Hippocampal formation (tissue), 2 donors: ENCODE measurements at regions not wholly inside any gene's neighbourhood (a gene's known extent, or its start where the extent isn't known, plus 50 kb on each side); places are given as distances from the start of the nearest gene placed in this dataset.

Experiments
- DNase-seq, 2 donors: peaks; one replicate each; lab custom pipeline; 2025; lab: John Stamatoyannopoulos, UW

GRCh38 chr15:45743426-45744235 is 108.8 kb downstream of the SQOR start:
- DNase-seq = no peak

DNA sequence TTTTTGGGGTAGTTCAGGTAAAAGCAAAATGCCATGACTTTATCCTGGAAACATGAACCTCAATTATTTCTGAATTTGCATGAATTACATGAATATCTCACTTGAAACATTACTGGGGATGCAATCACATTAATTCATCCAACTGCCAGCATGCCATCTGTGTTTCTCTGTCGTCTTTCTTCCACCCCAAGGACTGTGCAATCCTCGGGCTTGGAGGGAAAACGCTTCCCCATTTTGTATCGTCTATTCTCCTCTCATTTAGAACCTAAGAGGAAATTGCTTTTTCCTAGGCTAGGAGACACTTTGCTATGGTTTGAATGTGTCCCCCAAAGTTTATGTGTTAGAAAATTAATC is 109.4 kb downstream of the SQOR start:
- no peak for DNase-seq

- DNase-seq = no peak
Measured at GRCh38 chr15:45747426-45747825, 112.6 kb downstream of the SQOR start.

DNA sequence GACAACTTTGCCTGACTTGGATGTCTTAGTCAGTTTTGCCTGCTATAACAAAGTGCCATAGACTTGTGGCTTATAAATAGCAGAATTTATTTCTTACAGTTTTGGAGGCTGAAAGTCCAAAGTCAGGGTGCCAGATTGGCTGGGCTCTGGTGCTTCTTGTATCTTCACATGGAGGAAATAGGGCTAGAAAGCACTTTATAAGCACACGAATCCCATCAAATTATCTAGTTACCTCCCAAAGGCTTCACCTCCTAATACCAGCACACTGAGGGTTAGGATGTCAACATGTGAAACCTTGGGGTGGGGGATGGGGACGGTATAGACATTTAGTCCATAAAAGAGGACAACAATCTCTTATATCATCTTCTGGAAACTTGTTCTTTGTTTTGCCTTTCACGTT is 116.8 kb downstream of the SQOR start:
- no peak for DNase-seq

DNA sequence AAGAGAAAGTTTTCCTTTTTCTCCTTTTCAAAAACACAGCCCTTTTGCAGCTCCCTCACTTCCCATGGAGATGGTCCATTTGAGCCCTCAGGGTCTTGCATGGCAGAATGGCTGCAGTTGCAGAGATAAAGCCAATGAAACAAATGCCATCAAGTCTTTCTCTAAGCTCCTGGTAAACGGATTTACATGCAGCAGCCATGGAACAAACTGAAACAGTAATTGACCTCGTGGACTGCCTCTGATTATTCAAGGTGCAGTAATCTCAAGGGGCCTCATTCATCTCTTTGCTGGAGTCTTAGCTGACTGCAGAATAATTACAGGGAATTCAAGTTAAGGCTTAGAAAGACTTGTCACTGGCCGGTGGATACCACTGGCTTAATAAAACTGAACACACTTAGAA is 125.1 kb downstream of the SQOR start:
- no peak for DNase-seq

DNA sequence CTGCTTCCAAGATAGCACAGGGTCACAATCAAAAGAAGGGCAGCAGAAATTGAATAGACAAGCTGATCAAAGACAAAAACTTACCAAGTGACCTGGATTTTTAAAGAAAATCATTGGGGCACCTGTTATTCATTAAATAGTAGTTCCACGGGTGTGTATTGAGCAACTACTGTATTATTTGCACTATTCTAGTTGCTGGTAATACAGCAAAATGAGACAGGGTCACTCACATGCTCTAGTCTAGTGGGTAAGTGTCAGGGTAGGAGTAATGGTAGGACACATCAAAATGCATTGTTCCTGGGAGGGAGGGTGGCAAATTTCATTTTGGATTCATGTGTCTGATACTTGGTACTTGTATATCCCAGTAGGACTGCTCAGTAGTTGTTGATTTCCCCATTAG is 127.9 kb downstream of the SQOR start:
- no peak for DNase-seq

DNA sequence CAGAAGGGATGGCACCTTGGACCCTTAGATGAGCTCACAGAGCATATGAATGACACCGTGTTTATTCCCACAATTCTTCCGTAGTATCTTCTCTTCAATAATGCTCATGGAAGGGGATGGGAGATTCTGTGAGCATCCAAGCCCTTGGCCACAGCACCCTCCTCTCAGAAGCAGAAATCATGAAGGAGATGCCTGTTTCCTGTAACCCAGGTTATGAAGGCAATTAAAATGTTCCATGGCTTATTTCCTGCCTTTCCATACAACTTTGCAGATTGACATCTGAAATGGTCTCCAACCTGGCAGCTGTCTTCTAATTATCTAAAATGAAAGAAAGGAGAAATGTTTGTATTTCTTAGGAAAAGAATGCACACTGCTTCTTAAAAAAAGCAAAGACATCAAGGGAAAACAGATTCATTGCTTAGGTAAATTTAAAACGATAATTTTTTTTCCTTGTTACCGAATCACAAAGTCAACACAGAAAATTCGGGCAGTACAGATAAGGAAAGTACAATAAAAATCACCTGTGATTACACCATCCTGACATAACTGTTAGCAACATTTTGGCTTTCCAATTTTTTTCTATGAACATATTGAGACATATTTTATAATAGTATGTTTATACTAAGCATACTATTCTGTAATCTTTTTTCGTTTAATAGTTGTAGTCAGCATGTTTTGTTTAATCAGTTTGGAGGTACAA is 128.5 kb downstream of the SQOR start:
- DNase-seq = no peak

- no peak for DNase-seq
Measured at GRCh38 chr15:45773149-45773548, 138.3 kb downstream of the SQOR start.

DNA sequence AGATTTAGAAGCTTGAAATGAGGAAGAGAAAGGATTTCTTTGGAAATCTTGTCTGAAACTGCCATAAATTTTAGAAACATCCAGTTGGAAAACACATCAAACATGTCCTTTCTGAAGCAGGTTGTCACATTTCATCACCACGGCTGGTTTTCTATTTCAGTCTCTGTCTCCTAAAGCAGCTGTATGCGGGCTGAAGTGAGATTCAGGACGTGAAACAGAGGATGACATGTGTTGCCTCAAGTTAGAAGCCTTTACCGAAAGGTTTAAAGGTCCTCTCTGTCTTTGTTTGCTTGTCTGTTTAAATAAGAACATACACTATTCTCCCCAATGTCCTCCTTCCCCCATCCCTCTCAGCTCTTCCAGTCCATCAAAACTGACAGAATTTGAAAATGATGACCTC is 141.9 kb downstream of the SQOR start:
- DNase-seq = no peak

- no peak for DNase-seq
Measured at GRCh38 chr15:45777781-45778180, 143.0 kb downstream of the SQOR start.

DNA sequence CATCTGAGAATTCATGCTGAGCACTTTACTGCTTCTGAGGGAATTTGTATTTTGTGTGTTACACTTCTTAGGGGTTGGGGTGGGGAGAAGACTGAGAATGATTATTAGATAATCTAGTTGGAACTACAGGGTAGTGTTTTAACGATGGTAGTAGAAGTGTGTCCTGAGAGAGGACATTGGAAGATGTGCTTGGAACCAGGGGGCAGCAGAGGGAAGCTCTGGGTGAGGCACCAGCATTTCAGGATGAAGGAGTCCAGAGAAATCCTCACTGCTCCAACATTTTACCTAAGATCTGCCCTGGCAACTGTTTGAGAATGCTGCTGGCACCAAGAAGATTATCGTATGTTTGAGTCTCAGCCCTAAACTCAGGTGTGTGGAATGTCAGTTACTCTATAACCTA is 145.5 kb downstream of the SQOR start:
- no peak for DNase-seq

DNA sequence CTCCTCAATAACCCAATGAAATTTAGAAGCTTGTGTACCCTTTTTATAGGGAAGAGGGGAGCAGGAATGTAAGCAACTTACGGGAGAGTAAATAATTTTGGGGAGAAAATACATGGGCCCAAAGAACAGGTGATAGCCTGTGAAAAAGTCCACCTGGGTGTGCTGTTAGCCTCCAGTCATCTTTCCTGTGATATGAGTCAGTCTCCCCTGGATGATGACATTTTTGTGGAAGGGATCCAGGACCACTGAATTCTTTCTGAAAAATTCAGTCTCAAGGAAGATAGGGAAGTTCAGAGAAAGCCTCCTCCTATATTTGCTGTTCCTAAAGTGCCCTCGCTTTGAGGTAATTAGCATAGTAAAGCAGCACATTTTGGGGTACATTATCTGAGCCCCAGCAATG is 149.8 kb downstream of the SQOR start:
- DNase-seq = no peak

GRCh38 chr15:45785897-45786296 is 151.1 kb downstream of the SQOR start:
- DNase-seq = no peak

- peak in 1 of 2 donors; percentile 1 for DNase-seq
Measured at GRCh38 chr15:45790325-45790943, 155.6 kb downstream of the SQOR start.

DNA sequence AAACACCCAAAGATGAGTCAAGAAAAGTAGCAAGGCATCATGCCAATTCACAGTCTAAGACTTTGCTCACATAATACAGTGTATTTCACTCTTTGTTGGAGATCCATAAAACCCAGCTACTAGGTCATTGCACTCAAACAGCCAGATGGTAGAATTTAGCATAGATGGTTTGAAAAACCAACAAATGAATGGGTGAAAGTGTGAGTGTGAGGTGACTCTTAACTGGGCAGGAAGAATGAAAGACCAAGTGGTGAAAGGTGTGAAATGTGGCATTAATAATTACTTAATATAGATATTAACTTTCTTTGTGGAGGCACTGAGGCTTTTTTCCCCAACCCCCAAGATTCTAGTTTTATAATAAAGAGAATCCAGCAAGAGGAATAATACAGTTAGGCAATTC is 159.5 kb downstream of the SQOR start:
- DNase-seq = no peak

GRCh38 chr15:45794712-45795439 is 160.0 kb downstream of the SQOR start:
- DNase-seq = no peak

GRCh38 chr15:45795440-45796069 is 160.7 kb downstream of the SQOR start:
- peak in 1 of 2 donors; percentile 43 for DNase-seq

GRCh38 chr15:45796433-45796832 is 161.6 kb downstream of the SQOR start:
- DNase-seq = no peak

DNA sequence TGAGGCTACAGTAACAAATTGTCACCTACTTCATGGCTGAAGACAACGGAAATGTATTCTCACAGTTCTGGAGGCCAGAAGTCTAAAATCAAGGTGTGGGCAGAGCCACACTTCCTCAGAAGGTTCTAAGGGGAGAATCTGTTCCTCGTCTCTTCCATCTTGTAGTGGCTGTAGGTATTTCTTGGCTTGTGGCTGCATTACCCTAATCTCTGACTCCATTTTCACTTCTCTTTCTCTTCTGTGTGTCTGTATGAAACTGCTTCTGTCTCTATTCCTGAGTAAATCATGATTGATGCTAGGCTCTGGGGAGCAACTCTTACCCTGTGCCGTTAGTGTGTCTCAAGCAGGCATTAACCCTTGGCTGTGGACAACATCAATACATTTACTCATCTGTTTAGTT is 164.7 kb downstream of the SQOR start:
- no peak for DNase-seq

DNA sequence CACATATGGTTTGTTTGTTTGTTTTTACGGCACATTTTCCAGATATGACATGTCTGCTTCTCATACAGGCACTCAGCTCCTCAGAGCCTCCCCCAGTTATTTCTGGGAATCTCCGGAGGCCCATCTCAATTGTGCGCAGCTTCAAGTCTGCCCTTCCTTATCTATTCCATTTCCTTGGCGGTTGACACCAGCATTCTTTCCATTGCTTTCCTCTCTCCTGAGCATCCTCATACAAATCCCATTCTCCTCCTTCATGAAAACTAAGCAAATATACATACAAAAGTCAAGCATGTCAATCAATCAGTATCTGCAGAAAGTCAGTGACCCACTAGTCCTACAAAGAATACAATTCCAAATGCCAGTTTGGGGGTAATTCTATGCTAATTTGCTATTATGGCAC is 166.7 kb downstream of the SQOR start:
- no peak for DNase-seq

- no peak for DNase-seq
Measured at GRCh38 chr15:45802140-45802539, 167.3 kb downstream of the SQOR start.

DNA sequence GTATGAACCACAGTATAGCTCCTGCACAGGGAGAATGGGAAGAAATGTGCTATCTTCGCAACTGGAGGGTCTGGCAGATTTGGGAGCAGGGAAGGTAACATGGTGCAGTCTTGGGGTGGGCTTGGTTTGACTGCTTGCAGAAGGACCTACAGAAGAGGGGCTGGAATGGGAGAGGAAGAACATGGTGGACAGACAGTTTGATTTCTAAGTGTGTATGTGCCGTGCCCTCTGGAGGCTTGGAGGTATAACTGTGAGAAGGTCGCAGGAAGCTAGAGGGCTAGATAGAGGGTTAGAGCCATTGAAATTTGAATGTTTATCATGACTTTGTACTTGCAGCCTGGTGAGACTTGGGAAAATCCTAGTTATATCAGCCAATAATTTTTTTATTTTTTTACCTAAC is 169.2 kb downstream of the SQOR start:
- DNase-seq = no peak
